GM23338 (cell line): ENCODE measurements at regions not wholly inside any gene's neighbourhood (a gene's known extent, or its start where the extent isn't known, plus 50 kb on each side); places are given as distances from the start of the nearest gene placed in this dataset.

Experiments used
- ATAC-seq: fragments of 200-7000 bp; cut with Tn5 transposase; 3 replicates; pipeline ENCODE4 v1.9.1; 2020
- DNase-seq: peaks from one replicate; pipeline ENCODE4 v3.0.0-alpha.2; 2015; ENCODE audit warnings: low spot score
- H2AFZ ChIP-seq: fragments of 200-600 bp; sonication (generic); 2 replicates; pipeline ENCODE4 v1.8.0; 2016; ENCODE audit warnings: antibody characterized with exemption, mild to moderate bottlenecking, moderate library complexity
- H3F3A ChIP-seq: fragments of 200-600 bp; sonication (generic); replicated peaks from 2 replicates; pipeline ENCODE4 v1.8.0; 2017; ENCODE audit warnings: antibody characterized with exemption, mixed run types, low read depth
- H3K27ac ChIP-seq: fragments of 200-600 bp; sonication (generic); 2 replicates; pipeline ENCODE4 v1.6.1; 2016; ENCODE audit warnings: low read depth
- H3K27me3 ChIP-seq: fragments of 200-600 bp; sonication (generic); 2 replicates; pipeline ENCODE4 v1.8.0; 2016; ENCODE audit warnings: mild to moderate bottlenecking, mixed run types, moderate library complexity; ENCODE audit not compliant: insufficient read depth
- H3K36me3 ChIP-seq: fragments of 200-600 bp; sonication (generic); 2 replicates; pipeline ENCODE4 v1.8.0; 2016; ENCODE audit warnings: mild to moderate bottlenecking; ENCODE audit not compliant: insufficient read depth
- H3K4me1 ChIP-seq: fragments of 200-600 bp; sonication (generic); 2 replicates; pipeline ENCODE4 v1.8.0; 2016; ENCODE audit warnings: mild to moderate bottlenecking, moderate library complexity; ENCODE audit not compliant: insufficient read depth
- H3K4me2 ChIP-seq: fragments of 200-600 bp; sonication (generic); 2 replicates; pipeline ENCODE4 v1.7.1; 2017; ENCODE audit warnings: mixed run types
- H3K4me3 ChIP-seq: fragments of 200-600 bp; sonication (generic); 2 replicates; pipeline ENCODE4 v1.6.1; 2016; ENCODE audit warnings: mixed run types
- H3K79me2 ChIP-seq: fragments of 200-600 bp; sonication (generic); replicated peaks from 2 replicates; pipeline ENCODE4 v1.8.0; 2017; ENCODE audit warnings: mild to moderate bottlenecking; ENCODE audit not compliant: insufficient read depth
- H3K9me2 ChIP-seq: fragments of 200-600 bp; sonication (generic); 2 replicates; pipeline ENCODE4 v1.8.0; 2017; ENCODE audit not compliant: insufficient read depth
- H4K20me1 ChIP-seq: fragments of 200-600 bp; sonication (generic); replicated peaks from 2 replicates; pipeline ENCODE4 v1.8.0; 2017; ENCODE audit warnings: mild to moderate bottlenecking; ENCODE audit not compliant: insufficient read depth
- H3K27ac Mint-ChIP-seq: 2 replicates; pipeline ENCODE4 v1.8.0; 2020; ENCODE audit warnings: inconsistent platforms, mild to moderate bottlenecking, moderate library complexity, mixed read lengths
- H3K27me3 Mint-ChIP-seq: 3 replicates; pipeline ENCODE4 v1.8.0; 2022; ENCODE audit warnings: low read depth, mild to moderate bottlenecking, moderate library complexity, mixed read lengths, inconsistent platforms; ENCODE audit not compliant: insufficient read depth, poor library complexity
- H3K36me3 Mint-ChIP-seq: 3 replicates; pipeline ENCODE4 v1.8.0; 2021; ENCODE audit warnings: low read depth, mild to moderate bottlenecking, inconsistent platforms, moderate library complexity, mixed read lengths
- H3K4me1 Mint-ChIP-seq: 3 replicates; pipeline ENCODE4 v1.8.0; 2020; ENCODE audit warnings: mild to moderate bottlenecking, inconsistent platforms, mixed read lengths
- H3K4me3 Mint-ChIP-seq: 3 replicates; pipeline ENCODE4 v1.8.0; 2021; ENCODE audit warnings: moderate library complexity, mild to moderate bottlenecking, inconsistent platforms, mixed read lengths
- H3K9me3 Mint-ChIP-seq: 3 replicates; pipeline ENCODE4 v1.8.0; 2020; ENCODE audit warnings: moderate library complexity, mild to moderate bottlenecking, inconsistent platforms, mixed read lengths
- CREB1 ChIP-seq: fragments of 250-450 bp; sonication (Bioruptor Pico); IDR thresholded peaks from 2 replicates; pipeline ENCODE4 v1.5.0; 2020; ENCODE audit warnings: low read depth, mild to moderate bottlenecking, moderate library complexity
- CTCF ChIP-seq, 2 experiments: fragments of 200-600 bp in 1 of 2; sonication (generic) in 1 of 2; conservative IDR thresholded peaks; 2 replicates each; pipeline versions ENCODE4 v1.5.1 to v1.6.1; 2016 to 2017; ENCODE audit warnings: antibody characterized with exemption in 2 of 2, low read depth in 2 of 2, mild to moderate bottlenecking in 2 of 2, moderate library complexity in 1 of 2
- ETS1 ChIP-seq: IDR thresholded peaks from 2 replicates; pipeline ENCODE4 v1.6.1; 2016; ENCODE audit warnings: antibody characterized with exemption
- EZH2 ChIP-seq: fragments of 200-600 bp; sonication (generic); IDR thresholded peaks from one replicate; pipeline ENCODE4 v1.8.0; 2017; ENCODE audit warnings: antibody characterized with exemption, mild to moderate bottlenecking, low read depth; ENCODE audit not compliant: unreplicated experiment
- EZH2phosphoT487 ChIP-seq: fragments of 200-600 bp; sonication (generic); IDR thresholded peaks from one replicate; pipeline ENCODE4 v1.8.1; 2018; ENCODE audit warnings: antibody characterized with exemption; ENCODE audit not compliant: unreplicated experiment
- JUNB ChIP-seq: IDR thresholded peaks from one replicate; pipeline ENCODE4 v1.6.1; 2016; ENCODE audit warnings: antibody characterized with exemption; ENCODE audit not compliant: unreplicated experiment
- NANOG ChIP-seq: IDR thresholded peaks from 2 replicates; pipeline ENCODE4 v1.6.1; 2016; ENCODE audit warnings: antibody characterized with exemption, borderline replicate concordance
- POLR2AphosphoS5 ChIP-seq: IDR thresholded peaks from 2 replicates; pipeline ENCODE4 v1.6.1; 2016; ENCODE audit warnings: antibody characterized with exemption, low read depth
- REST ChIP-seq: IDR thresholded peaks from one replicate; pipeline ENCODE4 v1.6.1; 2018; ENCODE audit warnings: antibody characterized with exemption; ENCODE audit not compliant: unreplicated experiment
- STAT1 ChIP-seq: IDR thresholded peaks from one replicate; pipeline ENCODE4 v1.6.1; 2016; ENCODE audit warnings: antibody characterized with exemption; ENCODE audit not compliant: unreplicated experiment
- ZNF114 ChIP-seq: fragments of 250-450 bp; sonication (Bioruptor Pico); IDR thresholded peaks from 2 replicates; pipeline ENCODE4 v1.5.0; 2020; ENCODE audit warnings: mild to moderate bottlenecking, moderate library complexity
- ZNF331 ChIP-seq: fragments of 250-450 bp; sonication (Bioruptor Pico); IDR thresholded peaks from 2 replicates; pipeline ENCODE4 v1.5.0; 2020; ENCODE audit warnings: low read depth, mild to moderate bottlenecking, moderate library complexity
- ZNF462 ChIP-seq: fragments of 250-450 bp; sonication (Bioruptor Pico); IDR thresholded peaks from 2 replicates; pipeline ENCODE4 v1.5.0; 2020; ENCODE audit warnings: mild to moderate bottlenecking, moderate library complexity

- Mint-ChIP-seq H3K27ac (peak overlapping the region; percentile 51), H3K9me3 (no peaks in the 10 kb centered on the region; the same call in 2 of the 3 replicates), H3K36me3 (no peaks in the 10 kb centered on the region), H3K27me3 (peaks cover 2% of the 10 kb centered on the region), H3K4me3 (no peak overlapping the region), H3K4me1 (peaks cover 7% of the 10 kb centered on the region; the same call in 2 of the 3 replicates)
- H3K79me2 ChIP-seq, result no peaks in the 10 kb centered on the region
- H3K4me2 ChIP-seq, result no peak overlapping the region
- H4K20me1 ChIP-seq, result no peaks in the 10 kb centered on the region
- ATAC-seq (peak; percentile 74), DNase-seq (peak; percentile 43)
- no peaks in the 10 kb centered on the region for H3K27me3 ChIP-seq
- no peak overlapping the region for H3K27ac ChIP-seq
- no peaks in the 10 kb centered on the region for H3K36me3 ChIP-seq
- H3K4me1 ChIP-seq, result peaks cover 5% of the 10 kb centered on the region; the same call in 1 of the 2 replicates
- H2AFZ ChIP-seq, result peak overlapping the region; percentile 7; the same call in 1 of the 2 replicates
- no peaks in the 10 kb centered on the region for H3K9me2 ChIP-seq
- H3F3A ChIP-seq, result no peaks in the 10 kb centered on the region
- TF ChIP-seq ETS1, result no peak
- TF ChIP-seq CREB1, result no peak
- no peak for TF ChIP-seq ZNF462 (CRISPR knock-in tag)
- no peak for TF ChIP-seq ZNF331 (CRISPR knock-in tag)
- TF ChIP-seq NANOG, result no peak
- TF ChIP-seq EZH2, result no peak
- TF ChIP-seq POLR2AphosphoS5, result no peak
- no peak for TF ChIP-seq EZH2phosphoT487
- no peak for TF ChIP-seq ZNF114 (CRISPR knock-in tag)
- TF ChIP-seq JUNB, result no peak
- no peak for TF ChIP-seq STAT1
- TF ChIP-seq CTCF (conservative IDR thresholded peaks at IDR 0.05; ENCODE audit: low read depth in 2 of 2), result no peak
- no peak for TF ChIP-seq REST
- H3K4me3 ChIP-seq, result no peak overlapping the region
Measured at GRCh38 chr12:24603371-24603770, 345.5 kb downstream of the BCAT1 start.
